SK-MEL-5 (cell line): ENCODE measurements at regions not wholly inside any gene's neighbourhood (a gene's known extent, or its start where the extent isn't known, plus 50 kb on each side); places are given as distances from the start of the nearest gene placed in this dataset.
A peak's percentile ranks its signal among the peaks of the same experiment; 100 is the strongest.

Experiments
- DNase-seq: peaks from one replicate; pipeline ENCODE4 v3.0.0-alpha.2; 2016; ENCODE audit warnings: low read depth, low spot score
- in situ Hi-C: cut with HindIII; loops from 2 replicates; pipeline ENCODE4 v1.10.0; 2016; ENCODE audit warnings: low sequenced_read_pairs, high pct_unique_total_duplicates, low pct_unique_long_range_greater_than_20kb

DNA sequence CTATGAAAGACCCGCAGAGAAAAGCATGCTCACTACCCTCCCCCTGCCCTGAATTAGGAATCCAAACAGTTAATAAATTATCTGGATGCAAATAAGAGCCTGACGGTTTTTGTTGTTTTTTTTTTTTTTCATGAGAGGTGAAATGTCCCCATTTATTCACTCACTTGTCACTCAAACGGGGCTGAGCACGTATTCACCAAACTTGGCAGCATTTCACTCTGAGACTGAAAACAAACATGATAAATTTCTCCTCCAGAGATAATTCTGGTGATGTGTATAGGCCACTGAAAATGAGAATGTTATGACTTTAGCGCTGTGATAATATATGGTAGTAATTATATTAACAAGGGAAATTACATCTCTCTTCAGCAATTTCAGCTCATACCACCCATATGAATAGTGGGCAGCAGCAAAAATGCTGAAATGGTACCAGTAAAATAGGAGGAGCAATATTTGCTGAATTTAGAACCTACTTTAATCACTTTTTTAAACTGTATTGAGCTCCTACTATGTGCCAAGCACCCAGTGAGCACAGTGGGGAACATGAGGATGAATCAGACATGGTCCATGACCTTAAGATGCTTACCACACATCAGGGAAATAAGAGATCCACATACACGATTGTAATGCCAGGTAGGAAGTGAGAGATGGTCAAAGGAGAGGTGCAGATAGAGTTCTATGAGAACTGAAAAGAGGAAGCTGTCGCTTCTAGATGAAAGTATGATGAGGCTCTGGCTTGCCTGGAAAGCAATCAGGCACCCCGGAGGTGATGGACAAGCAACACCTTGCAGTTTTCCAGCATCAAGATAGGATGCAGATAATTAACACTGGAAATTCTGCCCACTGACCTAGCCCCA, 286.5 kb upstream of the TMPO start:
- in situ Hi-C loops = no loop called here

GRCh38 chr12:98229540-98229924, 285.9 kb upstream of the TMPO start:
- no peak for DNase-seq
- in situ Hi-C loops = no loop called here

More for the DNA sequence above, 286.5 kb upstream of the TMPO start:
- no peak for DNase-seq

- DNase-seq = no peak
- in situ Hi-C loops = no loop called here
These were observed 282.5 kb upstream of the TMPO start for GRCh38 chr12:98232753-98233390.

DNA sequence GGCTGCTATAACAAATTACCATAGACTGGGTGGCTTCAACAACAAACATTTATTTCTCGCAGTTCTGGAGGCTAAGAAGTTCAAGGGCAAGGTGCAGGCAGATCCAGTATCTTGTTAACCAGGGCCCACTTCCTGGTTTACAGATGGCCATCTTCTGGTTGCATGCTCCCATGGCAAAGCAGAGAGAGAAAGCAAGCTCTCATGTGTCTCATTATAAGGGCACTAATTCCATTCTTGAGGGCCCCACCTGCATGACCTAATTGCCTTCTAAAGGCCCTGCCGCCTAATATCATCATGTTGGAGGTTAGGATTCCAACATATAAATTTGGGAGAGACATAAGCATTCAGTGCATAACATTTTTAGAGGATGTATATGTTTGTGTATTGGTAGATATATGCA, 280.1 kb upstream of the TMPO start:
- in situ Hi-C loops = no loop called here
- DNase-seq = no peak

DNA sequence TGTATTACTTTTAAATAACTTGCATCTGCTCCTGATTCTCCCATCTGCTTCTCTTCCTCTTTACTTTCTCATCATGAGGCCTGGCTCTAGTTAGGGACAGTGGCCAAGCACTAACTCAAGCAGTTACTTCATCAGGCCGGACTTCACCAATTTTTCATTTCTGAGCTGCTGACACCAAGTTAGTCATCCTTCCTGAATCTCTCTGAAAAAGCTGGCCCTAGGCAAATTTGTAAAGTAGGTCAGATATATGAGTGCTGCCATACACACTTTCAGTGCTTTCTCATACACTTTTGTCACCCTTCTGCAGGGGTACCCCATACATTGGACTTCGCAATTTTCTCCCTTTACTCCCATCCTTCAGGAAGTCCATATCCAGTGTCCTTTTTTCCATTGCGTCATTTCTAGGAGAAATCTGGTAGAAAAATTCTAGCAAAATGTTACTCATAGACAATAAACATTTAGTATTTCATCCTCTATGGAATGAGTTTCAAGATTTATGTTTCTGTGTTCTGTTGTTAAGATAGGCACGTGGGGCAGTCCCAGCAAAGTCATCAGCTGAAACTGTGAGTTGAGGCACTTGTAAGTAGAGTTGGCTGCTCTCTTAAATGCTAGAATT, 276.8 kb upstream of the TMPO start:
- no peak for DNase-seq
- in situ Hi-C loops = no loop called here

DNA sequence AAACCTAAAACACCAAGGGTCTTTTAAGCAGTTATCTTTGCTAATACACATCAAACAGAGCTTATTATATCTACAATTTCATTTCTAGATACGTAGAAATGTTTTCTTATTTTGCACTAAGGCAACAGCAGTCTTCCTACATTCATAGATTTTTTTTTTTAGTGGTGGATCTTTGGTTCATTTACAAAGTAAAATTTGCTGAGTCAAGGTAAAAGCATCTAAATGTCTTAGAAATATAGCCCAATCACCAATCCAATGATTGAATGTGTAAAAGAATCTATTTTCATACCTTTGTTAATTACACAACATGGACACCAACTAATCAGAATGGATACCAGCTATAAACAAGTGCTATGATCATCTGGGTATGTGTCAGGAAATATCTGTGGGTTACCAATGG, 272.2 kb upstream of the TMPO start:
- DNase-seq = no peak
- in situ Hi-C loops = no loop called here

GRCh38 chr12:98244136-98244535, 271.3 kb upstream of the TMPO start:
- in situ Hi-C loops = no loop called here
- no peak for DNase-seq

DNA sequence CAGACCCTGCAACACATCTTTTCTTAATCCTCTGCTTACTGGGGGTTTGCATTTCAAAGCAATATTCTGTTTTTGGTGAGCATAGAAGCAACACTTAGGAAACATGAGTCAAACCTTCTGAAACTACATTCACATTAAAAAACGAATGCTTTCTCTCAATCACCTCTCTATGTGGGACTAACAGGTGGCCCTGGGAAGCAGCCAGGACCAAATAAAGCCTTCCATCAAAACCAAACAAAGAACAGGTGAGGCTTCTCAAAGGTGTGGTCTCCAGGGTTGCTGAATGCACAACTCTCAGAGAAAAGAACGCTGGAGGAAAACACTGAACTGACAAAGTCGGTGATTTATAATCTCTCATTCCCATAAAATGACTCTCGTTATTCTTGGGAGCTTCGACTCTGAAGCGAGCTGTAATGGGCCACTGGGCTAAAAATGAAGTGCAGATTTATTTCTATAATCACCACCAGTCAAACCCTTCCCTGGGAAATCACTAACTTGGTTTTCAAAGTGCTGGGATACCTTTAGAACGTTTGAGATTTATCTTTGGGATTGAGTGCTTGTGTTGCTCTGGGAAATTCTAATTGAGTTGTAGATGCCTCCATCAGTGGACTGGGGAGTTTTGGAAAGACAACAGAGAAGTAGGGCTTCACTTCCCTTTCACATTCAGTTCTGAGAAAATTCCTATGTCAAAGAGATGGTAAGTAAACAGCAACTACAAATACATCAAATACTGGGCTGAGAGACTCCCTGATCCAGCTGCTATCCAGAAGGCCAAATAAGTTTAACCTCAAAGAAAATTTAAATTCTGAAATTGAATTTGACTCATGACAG, 262.0 kb upstream of the TMPO start:
- in situ Hi-C loops = no loop called here
- DNase-seq = no peak

GRCh38 chr12:98256830-98257229, 258.6 kb upstream of the TMPO start:
- in situ Hi-C loops = no loop called here
- DNase-seq = no peak

- in situ Hi-C loops = no loop called here
- DNase-seq = no peak
These were observed 255.7 kb upstream of the TMPO start for GRCh38 chr12:98259693-98260092.

DNA sequence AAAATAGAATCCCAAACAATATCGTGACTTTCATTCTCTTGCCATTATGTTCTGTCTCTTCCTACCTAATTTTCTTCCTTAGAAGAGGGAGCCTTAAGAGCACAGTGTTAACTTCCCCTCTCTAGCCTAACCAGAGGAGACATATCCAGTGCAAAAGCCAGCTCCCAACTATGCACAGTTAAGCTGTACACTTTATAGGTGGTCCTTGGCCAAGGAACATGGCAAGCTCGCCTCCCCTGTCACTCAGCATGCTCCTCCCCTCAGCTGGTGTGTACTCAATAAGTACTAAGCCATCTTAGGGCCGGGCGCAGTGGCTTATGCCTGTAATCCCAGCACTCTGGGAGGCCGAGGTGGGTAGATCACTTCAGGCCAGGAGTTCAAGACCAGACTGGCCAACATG, 255.1 kb upstream of the TMPO start:
- in situ Hi-C loops = no loop called here

GRCh38 chr12:98262902-98263301, 252.5 kb upstream of the TMPO start:
- DNase-seq = no peak
- in situ Hi-C loops = no loop called here

More for the DNA sequence above, 255.1 kb upstream of the TMPO start:
- DNase-seq = no peak

DNA sequence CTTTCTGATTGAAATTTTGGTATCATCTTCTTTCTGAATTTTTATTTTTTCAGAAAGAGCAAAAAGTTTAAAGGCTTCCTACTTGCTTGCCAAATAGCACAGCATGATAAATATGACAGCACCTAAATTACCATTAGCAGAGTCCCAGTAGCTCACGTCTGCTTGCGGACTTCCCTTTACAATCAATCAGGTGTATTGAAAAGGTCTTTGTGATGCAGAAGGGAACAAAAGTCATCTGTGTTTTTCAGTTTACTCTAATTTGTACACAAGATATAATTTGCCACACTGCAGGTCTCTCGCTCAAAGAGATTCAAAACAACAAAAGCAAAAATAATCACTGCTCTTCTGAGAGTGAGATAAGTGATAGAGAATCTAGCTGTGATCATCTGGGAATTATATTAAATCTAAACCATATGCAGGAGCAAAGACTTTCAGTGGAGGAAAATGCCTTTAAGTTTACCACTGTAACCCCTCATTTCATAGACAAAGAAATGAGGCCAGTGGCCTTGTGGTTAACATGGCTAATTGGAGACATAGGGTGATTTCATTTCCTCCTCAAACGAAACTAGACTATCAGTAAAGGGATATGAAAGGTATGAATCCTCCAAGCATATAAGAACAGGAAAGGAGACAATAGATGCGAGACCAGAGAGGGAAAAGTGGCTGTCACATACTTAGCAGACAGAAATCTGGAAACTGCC, 240.8 kb upstream of the TMPO start:
- in situ Hi-C loops = no loop called here
- DNase-seq = no peak

- in situ Hi-C loops = no loop called here
- no peak for DNase-seq
These were observed 240.3 kb upstream of the TMPO start for GRCh38 chr12:98275131-98275475.

- peak; percentile 11 for DNase-seq
- in situ Hi-C loops = no loop called here
These were observed 235.2 kb upstream of the TMPO start for GRCh38 chr12:98280152-98280551.

DNA sequence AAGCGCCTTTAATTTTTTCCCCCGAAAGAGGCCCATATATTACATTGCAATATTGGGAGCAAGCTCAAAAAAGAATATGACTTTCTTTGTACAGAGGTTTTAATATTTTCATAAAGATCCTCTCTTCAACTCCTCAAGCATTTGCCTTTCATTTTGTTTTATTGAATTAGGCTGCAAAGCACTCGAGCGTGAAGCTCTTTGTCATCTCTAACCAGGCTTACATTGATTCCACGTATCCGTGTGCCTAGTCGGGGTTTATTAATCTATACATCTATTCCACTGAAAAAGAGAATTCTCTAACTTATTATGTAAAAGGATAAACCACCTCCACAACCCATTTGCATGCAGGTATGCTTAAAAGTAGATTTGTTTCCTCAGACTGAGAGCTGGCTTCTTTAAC, 234.8 kb upstream of the TMPO start:
- in situ Hi-C loops = no loop called here
- no peak for DNase-seq

DNA sequence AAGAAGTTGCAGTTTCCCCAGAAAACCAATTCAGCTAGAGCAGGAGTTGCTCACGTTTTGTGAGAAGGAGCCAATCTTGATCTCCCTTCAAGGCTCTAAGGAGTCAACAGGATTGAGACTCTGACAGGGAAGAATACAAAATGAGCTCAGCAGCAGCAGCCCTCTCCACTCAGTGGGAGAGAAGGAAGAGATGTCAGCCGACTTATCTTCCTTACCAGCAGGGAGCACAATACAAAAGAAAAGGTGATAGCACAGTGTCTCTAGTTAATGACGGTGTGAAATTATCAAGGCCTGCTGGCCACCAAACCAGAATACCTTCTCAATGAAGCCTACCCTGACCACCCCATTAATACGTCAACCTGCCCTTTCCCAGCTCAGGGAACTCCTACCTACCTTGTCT, 223.6 kb upstream of the TMPO start:
- in situ Hi-C loops = no loop called here
- no peak for DNase-seq
